Endothelial cell of umbilical vein (primary cell): ENCODE measurements at regions not wholly inside any gene's neighbourhood (a gene's known extent, or its start where the extent isn't known, plus 50 kb on each side); places are given as distances from the start of the nearest gene placed in this dataset.

ENCODE experiments used
- BruUV-seq: library from RNA; stranded (reverse); fragments of 400-500 nt; replicated peaks from 2 replicates; lab custom pipeline; 2021; lab: Mats Ljungman, UMichigan
- CTCF ChIA-PET: fragments of 300-600, 350-600 bp; sonication (Branson Sonifier 250); formaldehyde crosslinking; loops from one replicate; lab custom pipeline; 2021; ENCODE audit warnings: antibody characterized with exemption, inconsistent platforms; lab: Charles Lee
- POLR2A ChIA-PET: fragments of 300-600, 350-600 bp; sonication (Branson Sonifier 250); formaldehyde crosslinking; loops from one replicate; lab custom pipeline; 2021; ENCODE audit warnings: antibody characterized with exemption, inconsistent platforms; lab: Charles Lee
- DNase-seq: peaks from one replicate; pipeline ENCODE4 v3.0.0-alpha.2; 2011; ENCODE audit warnings: low read depth, low spot score
- FAIRE-seq: peaks from 2 replicates; lab custom pipeline; 2011; peaks lifted over from hg19 to GRCh38; lab: Jason Lieb, UNC
- H2AFZ ChIP-seq: 2 replicates; pipeline ENCODE4 v1.6.0; 2012; ENCODE audit warnings: low read depth, low read length, control low read depth, inconsistent platforms
- H3K27ac ChIP-seq: 2 replicates; pipeline ENCODE4 v1.5.1; 2011; ENCODE audit warnings: low read depth, mild to moderate bottlenecking, control low read depth, low read length, moderate library complexity; ENCODE audit not compliant: insufficient read depth
- H3K27me3 ChIP-seq, 2 experiments: 2 replicates each; pipeline versions ENCODE4 v1.6.0 to v1.6.1; 2011; ENCODE audit warnings: low read length in 2 of 2, mixed read lengths in 1 of 2; ENCODE audit not compliant: control insufficient read depth in 2 of 2, insufficient read depth in 2 of 2
- H3K36me3 ChIP-seq, 2 experiments: 2 replicates in 1 of 2; 3 replicates in 1 of 2; pipeline ENCODE4 v1.5.1; 2011; ENCODE audit warnings: low read length in 2 of 2, mild to moderate bottlenecking in 1 of 2, moderate library complexity in 1 of 2; ENCODE audit not compliant: control insufficient read depth in 2 of 2, insufficient read depth in 2 of 2; ENCODE audit errors: extremely low read depth in 1 of 2
- H3K4me1 ChIP-seq: 3 replicates; pipeline ENCODE4 v1.5.1; 2011; ENCODE audit warnings: mild to moderate bottlenecking, low read length; ENCODE audit not compliant: control insufficient read depth, insufficient read depth; ENCODE audit errors: extremely low read depth
- H3K4me2 ChIP-seq: 2 replicates; pipeline ENCODE4 v1.6.1; 2011; ENCODE audit warnings: low read length, control low read depth, mixed read lengths; ENCODE audit not compliant: insufficient read depth
- H3K4me3 ChIP-seq, 3 experiments: fragments of 200-600 bp in 1 of 3; sonication (generic), shearing (Covaris generic) in 1 of 3; replicated peaks in 1 of 3; 2 replicates each; pipeline ENCODE4 v1.5.1; 2011 to 2016; ENCODE audit warnings: control low read depth in 3 of 3, low read length in 3 of 3, mild to moderate bottlenecking in 2 of 3, inconsistent platforms in 1 of 3, low read depth in 1 of 3, moderate library complexity in 1 of 3; ENCODE audit not compliant: insufficient read depth in 1 of 3
- H3K79me2 ChIP-seq: 2 replicates; pipeline ENCODE4 v1.6.0; 2012; ENCODE audit warnings: low read length, inconsistent platforms; ENCODE audit not compliant: control insufficient read depth, insufficient read depth
- H3K9ac ChIP-seq: replicated peaks from 2 replicates; pipeline ENCODE3; 2011; ENCODE audit warnings: low read length, control low read depth; ENCODE audit not compliant: insufficient read depth; ENCODE audit errors: extremely low read depth
- H3K9me1 ChIP-seq: replicated peaks from 3 replicates; pipeline ENCODE4 v1.6.0; 2011; ENCODE audit warnings: mild to moderate bottlenecking, low read length; ENCODE audit not compliant: control insufficient read depth, insufficient read depth; ENCODE audit errors: extremely low read depth
- H3K9me3 ChIP-seq: replicated peaks from 2 replicates; pipeline ENCODE4 v1.5.1; 2012; ENCODE audit warnings: low read length, inconsistent platforms; ENCODE audit not compliant: control insufficient read depth, insufficient read depth
- H4K20me1 ChIP-seq: replicated peaks from 2 replicates; pipeline ENCODE3; 2011; ENCODE audit warnings: mild to moderate bottlenecking, low read length; ENCODE audit not compliant: control insufficient read depth, insufficient read depth; ENCODE audit errors: extremely low read depth
- CTCF ChIP-seq, 2 donors: IDR thresholded peaks; 1 replicate in 1 of 2; 2 replicates in 1 of 2; pipeline ENCODE4 v1.5.1; 2011; ENCODE audit warnings: low read length in 2 of 2, mild to moderate bottlenecking in 2 of 2, moderate library complexity in 2 of 2, control low read depth in 1 of 2, inconsistent platforms in 1 of 2, low read depth in 1 of 2; ENCODE audit not compliant: insufficient read depth in 1 of 2; ENCODE audit errors: extremely low read depth in 1 of 2
- EZH2 ChIP-seq: IDR thresholded peaks from 2 replicates; pipeline ENCODE4 v1.6.1; 2012; ENCODE audit warnings: borderline replicate concordance, low read depth, mild to moderate bottlenecking, moderate library complexity, low read length, inconsistent platforms; ENCODE audit not compliant: severe bottlenecking
- FOS ChIP-seq: IDR thresholded peaks from 2 replicates; pipeline ENCODE4 v1.6.1; 2011; ENCODE audit warnings: mild to moderate bottlenecking, low read length, moderate library complexity, borderline replicate concordance; ENCODE audit not compliant: insufficient read depth
- GATA2 ChIP-seq: IDR thresholded peaks from 2 replicates; pipeline ENCODE4 v1.7.0; 2011; ENCODE audit warnings: low read depth, mild to moderate bottlenecking, moderate library complexity, mixed read lengths, low read length; ENCODE audit not compliant: insufficient read length, insufficient read depth
- JUN ChIP-seq: IDR thresholded peaks from 2 replicates; pipeline ENCODE4 v1.6.1; 2011; ENCODE audit warnings: borderline replicate concordance, low read depth; ENCODE audit not compliant: insufficient read length, insufficient read depth
- MAX ChIP-seq: IDR thresholded peaks from 2 replicates; pipeline ENCODE4 v1.6.1; 2011; ENCODE audit not compliant: insufficient read depth, insufficient read length
- MYC ChIP-seq: IDR thresholded peaks from one replicate; pipeline ENCODE4 v1.6.1; 2011; ENCODE audit warnings: mild to moderate bottlenecking, low read depth, low read length
- POLR2A ChIP-seq: IDR thresholded peaks from 2 replicates; pipeline ENCODE4 v1.6.1; 2012; ENCODE audit warnings: low read depth, mild to moderate bottlenecking, control low read depth, low read length
- POLR2AphosphoS5 ChIP-seq: IDR thresholded peaks from 2 replicates; pipeline ENCODE4 v1.6.1; 2012; ENCODE audit warnings: low read depth, mild to moderate bottlenecking, control low read depth, low read length, moderate library complexity; ENCODE audit not compliant: insufficient read depth
- dilution Hi-C: fragments of 300-500 bp; cut with MboI; formaldehyde crosslinking; loops from one replicate; pipeline ENCODE4 v1.15.0; 2019; ENCODE audit warnings: low sequenced_read_pairs; ENCODE audit not compliant: extremely low pct_ligation_motif_present
- intact Hi-C: fragments of 100-400 bp; cut with micrococcal nuclease; formaldehyde crosslinking; loops from one replicate; pipeline ENCODE4 v1.10.0; 2022

- no peaks in the 10 kb centered on the region for H3K27me3 ChIP-seq
- no peak overlapping the region for H3K4me3 ChIP-seq
- H3K9ac ChIP-seq, result no peak overlapping the region
- no peaks in the 10 kb centered on the region for H3K36me3 ChIP-seq
- DNase-seq (peak; percentile 16), FAIRE-seq (no peak)
- no peak overlapping the region for H2AFZ ChIP-seq
- H4K20me1 ChIP-seq, result no peaks in the 10 kb centered on the region
- POLR2A ChIA-PET, result no interaction called here
- TF ChIP-seq GATA2, result no peak
- TF ChIP-seq FOS, result no peak
- no peak for TF ChIP-seq CTCF (IDR thresholded peaks at IDR 0.05; ENCODE audit: extremely low read depth in 1 of 2, insufficient read depth in 1 of 2, low read depth in 1 of 2, low read length in 2 of 2)
- TF ChIP-seq EZH2, result no peak
- TF ChIP-seq MYC, result no peak
- no peak for TF ChIP-seq MAX
- no peak for TF ChIP-seq POLR2A
- no peak for TF ChIP-seq JUN
- TF ChIP-seq POLR2AphosphoS5, result no peak
- peaks cover 24% of the 10 kb centered on the region for H3K4me1 ChIP-seq
- intact Hi-C loops (loop anchor here (5.0 kb wide), 4 partner anchors 64 to 504 kb away; a partner anchor contains a TSS), dilution Hi-C loops (no loop called here)
- no peak overlapping the region for H3K27ac ChIP-seq
- CTCF ChIA-PET, result interaction anchor here (2.2 kb wide), 1 partner anchor 13 kb away, joined by 14 read pairs; no protein-coding TSS in a partner anchor
- H3K9me1 ChIP-seq, result no peaks in the 10 kb centered on the region
- H3K4me2 ChIP-seq, result no peak overlapping the region
- no peaks in the 10 kb centered on the region for H3K79me2 ChIP-seq
- no TSS peak for BruUV-seq
- no peaks in the 10 kb centered on the region for H3K9me3 ChIP-seq
Observed at GRCh38 chr2:237011206-237011795, 74.4 kb upstream of the COPS8 start.
